ENCODE measurements at regions not wholly inside any gene's neighbourhood (a gene's known extent, or its start where the extent isn't known, plus 50 kb on each side); places are given as distances from the start of the nearest gene placed in this dataset.
"Not testable (repeated sequence)": the region's sequence is repeated elsewhere in the genome, so short reads cannot be mapped to it uniquely, and the experiment has no call there.

GRCh38 chr14:96690713-96691383, 106.3 kb upstream of the VRK1 start:
- no peak overlapping the region for H3K4me3 Mint-ChIP-seq
- no peaks in the 10 kb centered on the region for H3K36me3 Mint-ChIP-seq
- H3K27ac Mint-ChIP-seq, result no peak overlapping the region
- peaks cover 6% of the 10 kb centered on the region for H3K27me3 Mint-ChIP-seq
- H3K9me3 Mint-ChIP-seq (ENCODE audit: low read depth), result no peaks in the 10 kb centered on the region
- no peaks in the 10 kb centered on the region for H3K4me1 Mint-ChIP-seq (ENCODE audit: low read depth)

DNA sequence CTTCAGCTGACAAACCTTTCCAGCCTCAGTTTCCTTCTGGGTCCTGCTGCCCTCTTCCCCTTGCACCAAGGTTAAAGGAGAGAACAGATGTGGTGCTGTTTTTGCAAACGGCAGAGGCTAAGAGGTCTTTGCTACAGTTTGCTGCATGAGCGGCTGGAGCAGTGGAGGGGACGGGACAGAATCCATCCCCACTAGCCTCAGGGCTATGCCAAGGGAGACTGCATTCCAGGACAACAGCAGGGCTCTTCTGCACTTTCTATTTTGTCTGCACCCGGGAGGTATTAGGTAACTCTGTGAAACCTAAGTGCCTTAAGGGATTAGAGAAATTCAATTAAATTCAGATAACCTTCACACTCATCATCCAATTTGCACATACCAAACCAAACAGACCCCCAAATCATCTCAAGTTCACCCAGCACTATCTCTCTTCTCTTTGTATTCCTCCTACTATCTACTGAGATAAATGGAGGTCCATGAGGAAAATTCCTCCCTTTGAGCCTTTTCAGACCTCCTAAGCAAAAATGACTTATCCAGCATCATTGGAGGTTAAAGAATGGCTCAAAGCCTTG, 103.8 kb upstream of the VRK1 start:
- H3K4me1 Mint-ChIP-seq (ENCODE audit: low read depth), result no peaks in the 10 kb centered on the region
- no peaks in the 10 kb centered on the region for H3K36me3 Mint-ChIP-seq
- no peaks in the 10 kb centered on the region for H3K9me3 Mint-ChIP-seq (ENCODE audit: low read depth)
- H3K27me3 Mint-ChIP-seq, result peaks cover 12% of the 10 kb centered on the region
- H3K4me3 Mint-ChIP-seq, result no peak overlapping the region
- no peak overlapping the region for H3K27ac Mint-ChIP-seq

- H3K9me3 Mint-ChIP-seq (ENCODE audit: low read depth), result no peaks in the 10 kb centered on the region
- no peaks in the 10 kb centered on the region for H3K4me1 Mint-ChIP-seq (ENCODE audit: low read depth)
- no peak overlapping the region for H3K4me3 Mint-ChIP-seq
- H3K36me3 Mint-ChIP-seq, result no peaks in the 10 kb centered on the region
- H3K27me3 Mint-ChIP-seq, result peaks cover 12% of the 10 kb centered on the region
- no peak overlapping the region for H3K27ac Mint-ChIP-seq
These were observed 103.2 kb upstream of the VRK1 start for GRCh38 chr14:96693987-96694386.

DNA sequence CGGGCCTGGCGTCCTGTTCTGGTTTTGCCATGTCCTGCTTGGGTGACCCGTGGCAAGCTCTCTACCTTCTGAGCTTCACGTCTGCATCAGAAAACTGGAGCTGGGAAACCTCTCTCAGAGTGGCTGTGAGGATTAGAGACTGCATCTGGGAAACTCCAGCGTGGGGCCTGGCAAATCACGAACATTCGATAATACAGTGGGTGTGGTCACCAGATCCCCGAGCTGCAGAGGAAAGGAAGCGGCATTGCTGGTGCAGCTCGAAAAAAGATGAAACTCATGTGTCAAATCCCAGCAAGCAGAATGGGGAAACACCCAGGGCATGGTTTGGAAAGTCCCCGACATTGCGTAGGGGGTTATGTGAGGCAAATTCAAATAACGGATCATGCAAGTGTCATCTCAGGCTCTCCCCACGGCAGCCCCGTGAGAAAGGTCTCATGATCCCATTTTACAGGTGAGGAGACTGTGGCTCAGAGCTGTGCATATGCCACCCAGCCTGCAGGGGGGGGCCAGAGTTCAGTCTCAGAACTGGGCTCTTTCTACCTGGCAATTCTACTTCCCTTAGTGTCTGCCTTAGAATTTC, 98.1 kb upstream of the VRK1 start:
- H3K4me1 Mint-ChIP-seq (ENCODE audit: low read depth), result no peaks in the 10 kb centered on the region
- no peak overlapping the region for H3K27ac Mint-ChIP-seq
- H3K9me3 Mint-ChIP-seq (ENCODE audit: low read depth), result no peaks in the 10 kb centered on the region
- no peak overlapping the region for H3K4me3 Mint-ChIP-seq
- H3K36me3 Mint-ChIP-seq, result no peaks in the 10 kb centered on the region
- peaks cover 14% of the 10 kb centered on the region for H3K27me3 Mint-ChIP-seq

- Mint-ChIP-seq H3K4me1 (ENCODE audit: low read depth) (no peaks in the 10 kb centered on the region), H3K4me3 (no peak overlapping the region), H3K27ac (no peak overlapping the region), H3K36me3 (no peaks in the 10 kb centered on the region), H3K27me3 (peaks cover 15% of the 10 kb centered on the region), H3K9me3 (ENCODE audit: low read depth) (no peaks in the 10 kb centered on the region)
These were observed 97.5 kb upstream of the VRK1 start for GRCh38 chr14:96699666-96700065.

DNA sequence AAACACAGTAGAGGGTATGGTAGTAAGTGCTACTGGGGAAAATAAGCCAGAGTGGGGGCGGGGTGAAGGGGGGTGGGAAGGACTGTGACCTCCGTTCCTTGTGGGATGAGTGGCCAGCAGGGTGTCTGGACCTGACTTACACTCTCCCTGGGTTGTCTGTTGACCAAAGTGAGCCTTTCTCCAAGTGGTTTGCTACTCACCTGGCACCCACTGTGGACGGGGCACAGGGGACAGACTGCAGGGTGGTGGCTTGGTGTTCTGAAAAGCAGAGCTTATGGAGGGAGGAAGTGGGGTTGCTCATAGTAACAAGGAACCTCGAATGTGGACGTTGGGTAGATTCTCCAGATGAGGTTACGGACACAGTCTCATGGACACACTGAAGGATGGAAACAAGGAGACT, 94.4 kb upstream of the VRK1 start:
- no peaks in the 10 kb centered on the region for H3K4me1 Mint-ChIP-seq (ENCODE audit: low read depth)
- no peak overlapping the region for H3K4me3 Mint-ChIP-seq
- H3K27ac Mint-ChIP-seq, result no peak overlapping the region
- H3K27me3 Mint-ChIP-seq, result peaks cover 15% of the 10 kb centered on the region
- no peaks in the 10 kb centered on the region for H3K36me3 Mint-ChIP-seq
- no peaks in the 10 kb centered on the region for H3K9me3 Mint-ChIP-seq (ENCODE audit: low read depth)

DNA sequence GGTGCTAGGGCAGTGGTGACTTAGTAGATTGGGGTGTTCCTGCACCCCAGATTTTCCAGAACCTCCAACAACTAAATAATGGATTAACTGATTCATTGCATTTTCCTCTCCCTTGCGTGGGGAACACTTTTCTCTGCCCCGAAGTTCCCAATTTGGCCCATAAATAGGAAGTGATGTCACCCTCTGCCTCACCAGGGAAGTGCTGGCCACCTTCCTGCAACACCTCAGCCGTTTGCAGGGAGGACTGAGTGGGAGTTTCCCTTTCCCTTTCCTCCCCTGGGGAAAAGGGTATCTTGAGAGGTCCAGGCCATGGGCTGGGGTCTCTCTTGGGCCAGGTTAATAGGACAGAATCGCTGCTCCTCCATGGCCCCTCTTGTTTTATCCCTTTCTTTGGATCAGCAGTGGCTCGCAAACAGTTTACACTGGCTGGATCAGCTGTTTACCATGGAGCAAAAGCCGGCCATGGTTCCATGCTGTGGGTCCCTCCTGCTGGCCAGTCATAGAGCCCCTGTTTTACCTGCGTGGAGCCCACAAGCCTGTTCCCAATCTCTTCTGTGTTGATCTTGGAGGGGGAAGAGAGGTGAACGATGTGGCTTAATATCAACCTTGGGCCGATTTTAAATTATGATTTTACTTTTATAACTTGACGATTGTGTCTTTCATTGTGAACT, 91.6 kb upstream of the VRK1 start:
- no peak overlapping the region for H3K4me3 Mint-ChIP-seq
- no peaks in the 10 kb centered on the region for H3K4me1 Mint-ChIP-seq (ENCODE audit: low read depth)
- H3K36me3 Mint-ChIP-seq, result no peaks in the 10 kb centered on the region
- H3K9me3 Mint-ChIP-seq (ENCODE audit: low read depth), result no peaks in the 10 kb centered on the region
- no peak overlapping the region for H3K27ac Mint-ChIP-seq
- peaks cover 12% of the 10 kb centered on the region for H3K27me3 Mint-ChIP-seq

DNA sequence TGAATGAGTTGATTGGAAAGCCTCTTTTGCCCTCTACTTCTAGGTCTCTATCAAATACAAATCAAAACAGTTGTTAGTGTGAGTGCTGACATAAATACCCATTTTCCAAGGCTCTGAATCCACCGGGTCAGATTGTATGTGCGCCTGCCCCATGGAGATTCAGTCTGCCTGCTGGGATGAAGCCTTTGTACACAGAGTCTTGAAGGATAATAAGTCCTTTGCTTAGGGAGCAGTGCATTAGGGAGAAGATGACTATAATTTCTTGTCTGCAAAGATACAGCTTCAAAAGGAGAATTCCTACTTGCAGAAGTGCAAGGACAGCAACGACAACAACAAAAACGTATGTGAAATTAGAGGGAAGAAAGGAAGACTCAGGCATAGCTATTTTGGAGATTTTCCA, 90.3 kb upstream of the VRK1 start:
- H3K4me1 Mint-ChIP-seq (ENCODE audit: low read depth), result no peaks in the 10 kb centered on the region
- H3K4me3 Mint-ChIP-seq, result no peak overlapping the region
- H3K27me3 Mint-ChIP-seq, result peaks cover 12% of the 10 kb centered on the region
- H3K27ac Mint-ChIP-seq, result no peak overlapping the region
- no peaks in the 10 kb centered on the region for H3K36me3 Mint-ChIP-seq
- H3K9me3 Mint-ChIP-seq (ENCODE audit: low read depth), result no peaks in the 10 kb centered on the region

DNA sequence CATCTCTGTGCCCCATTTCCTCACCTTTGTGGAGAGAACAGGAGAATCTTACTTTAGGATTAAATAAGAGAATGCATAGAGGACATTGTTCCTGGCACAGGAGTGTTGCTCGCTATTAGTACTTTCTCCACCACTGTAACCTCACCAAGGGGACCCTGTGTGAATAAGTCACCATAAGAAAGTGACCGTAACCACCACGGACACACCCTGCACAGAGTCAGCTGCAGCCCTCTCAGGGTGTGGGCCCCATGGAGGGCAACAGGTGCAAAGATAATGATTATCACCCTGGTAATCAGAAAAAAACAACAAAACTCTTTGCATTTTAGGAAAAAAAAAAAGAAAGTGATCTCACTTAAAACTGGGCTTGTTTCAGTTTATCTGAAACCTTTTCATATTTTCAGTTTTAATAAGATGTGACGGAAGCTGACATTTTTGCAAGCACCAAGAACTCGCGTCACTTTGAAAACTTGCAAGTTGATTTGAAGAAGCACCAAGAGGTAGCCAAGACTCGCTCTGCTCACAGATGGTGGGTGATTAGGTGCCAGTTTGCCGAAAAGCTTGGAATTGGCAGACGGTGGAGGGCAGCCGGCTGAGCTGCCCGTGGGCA, 87.0 kb upstream of the VRK1 start:
- no peaks in the 10 kb centered on the region for H3K9me3 Mint-ChIP-seq (ENCODE audit: low read depth)
- H3K36me3 Mint-ChIP-seq, result no peaks in the 10 kb centered on the region
- no peaks in the 10 kb centered on the region for H3K4me1 Mint-ChIP-seq (ENCODE audit: low read depth)
- H3K4me3 Mint-ChIP-seq, result no peak overlapping the region
- no peak overlapping the region for H3K27ac Mint-ChIP-seq
- peaks cover 10% of the 10 kb centered on the region for H3K27me3 Mint-ChIP-seq

- Mint-ChIP-seq H3K27ac (no peak overlapping the region), H3K4me3 (no peak overlapping the region), H3K36me3 (no peaks in the 10 kb centered on the region), H3K9me3 (ENCODE audit: low read depth) (no peaks in the 10 kb centered on the region), H3K27me3 (peaks cover 12% of the 10 kb centered on the region), H3K4me1 (ENCODE audit: low read depth) (no peaks in the 10 kb centered on the region)
These were observed 85.5 kb upstream of the VRK1 start for GRCh38 chr14:96711559-96712267.

DNA sequence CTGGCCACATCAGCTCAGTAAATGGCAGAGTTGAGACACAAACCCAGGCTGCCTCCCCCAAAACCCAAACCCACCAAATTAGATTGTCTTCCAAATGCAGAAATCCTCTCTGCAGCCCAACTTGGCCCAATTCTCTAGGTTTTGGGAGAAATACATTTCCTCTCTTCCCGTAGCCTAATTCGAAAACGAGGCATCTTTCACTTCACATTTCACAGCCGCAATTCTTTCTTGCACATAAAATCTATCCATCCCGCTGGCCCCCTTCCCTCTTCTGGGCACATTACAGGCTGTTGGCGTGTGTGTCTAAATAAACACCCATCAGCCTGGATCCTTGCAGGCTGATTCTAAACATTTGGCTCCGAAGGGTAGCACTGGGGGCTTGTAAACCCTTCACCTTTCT, 83.8 kb upstream of the VRK1 start:
- Mint-ChIP-seq H3K4me3 (no peak overlapping the region), H3K36me3 (no peaks in the 10 kb centered on the region), H3K4me1 (ENCODE audit: low read depth) (no peaks in the 10 kb centered on the region), H3K9me3 (ENCODE audit: low read depth) (no peaks in the 10 kb centered on the region), H3K27me3 (peaks cover 12% of the 10 kb centered on the region), H3K27ac (no peak overlapping the region)

- not testable (repeated sequence) for H3K27ac Mint-ChIP-seq; H3K4me1 Mint-ChIP-seq (ENCODE audit: low read depth); H3K4me3 Mint-ChIP-seq; H3K9me3 Mint-ChIP-seq (ENCODE audit: low read depth); H3K36me3 Mint-ChIP-seq
- H3K27me3 Mint-ChIP-seq, result peaks cover 12% of the 10 kb centered on the region
These were observed 82.6 kb upstream of the VRK1 start for GRCh38 chr14:96714537-96714936.

GRCh38 chr14:96717116-96717515, 80.1 kb upstream of the VRK1 start:
- Mint-ChIP-seq H3K36me3 (no peaks in the 10 kb centered on the region), H3K9me3 (ENCODE audit: low read depth) (no peaks in the 10 kb centered on the region), H3K27me3 (peaks cover 12% of the 10 kb centered on the region), H3K4me3 (no peak overlapping the region), H3K4me1 (ENCODE audit: low read depth) (no peaks in the 10 kb centered on the region), H3K27ac (no peak overlapping the region)

GRCh38 chr14:96718407-96718806, 78.8 kb upstream of the VRK1 start:
- Mint-ChIP-seq H3K9me3 (ENCODE audit: low read depth) (no peaks in the 10 kb centered on the region), H3K27me3 (peaks cover 9% of the 10 kb centered on the region), H3K27ac (no peak overlapping the region), H3K4me3 (no peak overlapping the region), H3K36me3 (no peaks in the 10 kb centered on the region), H3K4me1 (ENCODE audit: low read depth) (no peaks in the 10 kb centered on the region)

DNA sequence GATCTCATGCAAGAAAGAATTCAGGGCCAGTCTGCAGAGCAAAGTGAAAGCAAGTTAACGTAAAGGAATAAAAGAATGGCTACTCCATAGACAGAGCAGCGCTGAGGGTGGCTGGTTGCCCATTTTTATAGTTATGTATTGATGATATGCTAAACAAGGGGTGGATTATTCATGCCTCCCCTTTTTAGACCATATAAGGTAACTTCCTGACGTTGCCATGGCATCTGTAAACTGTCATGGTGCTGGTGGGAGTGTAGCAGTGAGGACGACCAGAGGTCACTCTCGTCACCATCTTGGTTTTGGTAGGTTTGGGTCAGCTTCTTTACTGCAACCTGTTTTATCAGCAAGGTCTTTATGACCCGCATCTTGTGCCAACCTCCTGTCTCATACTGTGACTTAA, 76.5 kb upstream of the VRK1 start:
- not testable (repeated sequence) for H3K27ac Mint-ChIP-seq; H3K27me3 Mint-ChIP-seq; H3K4me1 Mint-ChIP-seq (ENCODE audit: low read depth); H3K36me3 Mint-ChIP-seq; H3K4me3 Mint-ChIP-seq; H3K9me3 Mint-ChIP-seq (ENCODE audit: low read depth)
